ENCODE measurements at regions not wholly inside any gene's neighbourhood (a gene's known extent, or its start where the extent isn't known, plus 50 kb on each side); places are given as distances from the start of the nearest gene placed in this dataset.
"Not testable (repeated sequence)": the region's sequence is repeated elsewhere in the genome, so short reads cannot be mapped to it uniquely, and the experiment has no call there.

DNA sequence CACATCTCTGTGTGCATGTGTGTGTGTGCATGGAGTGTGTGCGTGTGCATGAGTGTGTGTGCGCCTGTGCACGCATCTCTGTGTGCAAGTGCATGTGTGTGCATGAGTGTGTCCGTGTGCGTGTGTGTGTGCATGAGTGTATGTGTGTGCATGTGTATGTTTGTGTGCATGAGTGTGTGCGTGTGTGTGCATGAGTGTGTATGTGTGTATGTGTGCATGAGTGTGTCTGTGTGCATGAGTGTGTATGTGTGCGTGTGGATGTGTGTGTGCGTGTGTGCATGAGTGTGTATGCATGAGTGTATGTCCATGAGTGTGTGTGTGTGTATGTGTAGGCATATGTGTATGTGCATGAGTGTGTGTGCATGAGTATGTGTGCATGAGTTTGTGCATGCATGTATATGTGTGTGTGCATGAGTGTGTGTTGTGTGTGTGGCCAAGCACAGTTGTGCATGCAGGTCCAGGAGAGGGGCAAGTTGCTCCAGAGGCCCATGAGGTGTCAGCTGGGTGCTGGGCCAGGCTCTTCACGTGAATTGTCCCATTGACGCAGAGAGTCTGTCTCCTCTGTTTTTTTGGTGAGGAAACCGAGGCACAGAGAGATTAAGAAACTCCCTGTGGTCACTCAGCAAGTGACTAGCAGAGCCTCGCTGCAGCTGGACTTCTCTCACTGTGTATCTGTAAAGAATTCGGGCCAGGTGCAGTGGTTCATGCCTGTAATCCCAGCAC lies 75.5 kb downstream of the ASB1 start:
- intact Hi-C loops (cut with micrococcal nuclease): no loop called here

DNA sequence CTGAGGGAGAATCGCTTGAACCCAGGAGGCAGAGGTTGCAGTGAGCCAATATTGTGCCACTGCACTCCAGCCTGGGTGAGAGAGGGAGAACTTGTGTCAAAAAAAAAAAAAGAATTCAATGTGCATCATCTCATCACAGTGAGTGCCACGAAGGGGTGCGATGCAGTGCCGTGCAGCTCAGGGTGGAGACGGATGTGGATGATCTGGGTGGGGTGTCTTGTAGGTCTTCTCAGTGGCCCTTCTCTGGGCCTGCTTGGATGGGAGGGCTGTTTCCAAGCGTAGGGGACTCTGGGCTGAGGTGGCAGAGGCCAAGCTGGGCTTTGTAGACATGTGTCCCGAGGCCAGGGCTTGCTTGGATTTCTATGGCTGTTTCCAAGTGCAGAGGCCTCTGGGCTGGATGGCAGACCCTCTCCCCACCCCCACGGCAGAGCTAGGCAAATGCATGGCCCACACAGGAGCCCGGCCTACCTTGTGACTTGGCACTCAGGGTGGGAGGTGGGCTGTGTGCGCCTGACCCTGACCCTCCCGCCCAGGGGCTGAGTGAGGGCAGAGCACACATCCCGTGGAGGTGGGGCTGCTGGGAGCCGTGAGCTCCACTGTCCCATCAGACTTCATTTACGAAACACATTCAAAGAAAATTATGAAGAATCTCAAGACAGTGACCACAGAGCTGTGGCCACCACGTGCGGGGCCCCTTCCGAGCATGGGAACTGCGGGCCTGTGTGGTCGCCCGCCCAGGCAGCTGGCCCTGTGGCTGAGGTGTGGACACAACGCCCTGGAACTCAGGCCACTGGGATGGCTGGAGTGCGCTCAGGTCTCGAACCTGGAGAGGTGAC lies 76.4 kb downstream of the ASB1 start:
- intact Hi-C loops (cut with micrococcal nuclease): no loop called here

DNA sequence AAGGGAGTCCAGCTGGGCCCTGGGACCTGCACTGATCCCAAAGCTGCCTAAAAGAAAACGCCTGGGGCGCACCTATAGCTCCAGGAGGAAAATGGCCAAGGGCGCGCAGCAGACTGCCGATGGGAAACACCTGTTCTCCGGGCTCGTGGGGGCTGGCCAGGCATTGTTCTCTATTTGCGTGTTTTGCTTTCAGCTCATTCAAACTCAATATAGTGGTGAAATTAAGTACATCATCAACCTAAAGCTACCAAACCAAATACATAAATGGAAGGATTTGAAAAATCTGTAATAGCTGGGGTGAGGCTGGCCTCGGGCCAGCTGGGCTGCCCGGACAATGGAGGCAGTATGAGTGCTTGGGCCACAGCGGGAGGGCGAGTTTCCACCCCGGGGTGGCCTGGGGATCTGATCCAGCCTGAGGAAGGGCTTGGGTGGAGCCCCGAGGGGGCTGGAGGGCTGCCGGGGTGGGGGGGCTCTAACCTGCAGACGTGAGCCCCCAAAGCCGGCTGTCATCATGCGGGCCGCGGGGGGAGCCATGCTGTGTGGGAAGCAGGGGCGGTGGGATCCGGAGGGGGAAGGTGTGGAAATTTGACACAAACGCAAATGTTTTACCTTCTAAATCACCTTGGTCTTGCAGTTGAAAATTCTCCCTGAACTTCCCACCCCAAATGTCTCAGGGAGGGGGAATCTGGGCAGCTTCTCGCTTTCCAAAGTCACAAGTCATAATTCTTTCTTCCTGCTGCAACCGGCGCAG lies 77.6 kb downstream of the ASB1 start:
- intact Hi-C loops (cut with micrococcal nuclease): no loop called here

DNA sequence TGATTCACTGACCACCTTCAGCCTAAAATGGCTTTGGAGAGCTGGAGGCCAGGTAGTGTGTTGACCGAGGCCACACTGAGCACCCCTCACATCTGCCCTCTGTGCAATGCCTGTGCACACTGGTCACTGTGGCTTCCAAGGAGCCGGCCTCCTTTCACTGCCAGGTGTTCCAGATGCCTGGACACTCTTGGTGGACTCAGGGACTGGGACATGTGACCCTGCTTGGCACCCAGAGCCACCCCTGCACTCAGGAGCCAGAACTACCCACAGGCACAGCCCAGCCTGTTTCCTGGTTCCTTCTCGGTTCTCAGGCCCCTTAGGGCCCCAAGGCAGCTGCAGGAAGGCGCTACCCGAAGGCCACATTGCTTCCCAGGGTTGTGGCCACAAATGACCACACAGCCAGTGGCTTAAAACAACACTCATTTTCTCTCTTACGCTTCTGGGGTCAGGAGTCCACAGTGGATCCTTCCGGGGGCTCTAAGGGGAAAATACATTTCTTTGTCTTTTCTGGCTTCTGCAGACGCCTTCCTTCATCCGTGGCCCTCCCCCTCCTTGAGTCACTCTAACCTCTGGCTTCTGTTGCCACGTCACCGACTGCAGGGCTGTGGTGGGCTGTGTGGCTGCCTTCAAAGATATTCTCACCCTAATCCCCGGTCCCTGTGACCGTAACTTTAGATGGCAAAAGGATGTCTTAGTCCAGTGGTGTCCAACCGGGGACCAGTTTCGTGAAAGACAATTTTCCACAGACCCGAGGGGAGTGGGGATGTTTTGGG lies 78.6 kb downstream of the ASB1 start:
- intact Hi-C loops (cut with micrococcal nuclease): no loop called here

DNA sequence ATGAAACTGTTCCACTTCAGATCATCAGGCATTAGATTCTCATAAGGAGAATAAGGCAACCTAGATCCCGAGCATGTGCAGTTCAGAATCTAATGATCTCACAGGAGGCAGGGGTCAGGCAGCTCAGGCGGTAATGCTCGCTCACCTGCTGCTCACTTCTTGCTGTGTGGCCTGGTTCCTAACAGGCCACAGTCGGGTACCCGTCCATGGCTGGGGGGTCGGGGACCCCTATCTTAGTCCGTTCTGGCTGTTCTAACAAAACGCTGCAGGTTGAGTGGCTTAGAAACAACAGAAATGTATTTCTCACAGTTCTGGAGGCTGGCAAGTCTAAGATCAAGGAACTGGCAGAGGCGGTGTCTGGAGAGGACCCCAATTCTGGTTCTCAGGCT lies 79.2 kb downstream of the ASB1 start:
- intact Hi-C loops (cut with micrococcal nuclease): no loop called here

DNA sequence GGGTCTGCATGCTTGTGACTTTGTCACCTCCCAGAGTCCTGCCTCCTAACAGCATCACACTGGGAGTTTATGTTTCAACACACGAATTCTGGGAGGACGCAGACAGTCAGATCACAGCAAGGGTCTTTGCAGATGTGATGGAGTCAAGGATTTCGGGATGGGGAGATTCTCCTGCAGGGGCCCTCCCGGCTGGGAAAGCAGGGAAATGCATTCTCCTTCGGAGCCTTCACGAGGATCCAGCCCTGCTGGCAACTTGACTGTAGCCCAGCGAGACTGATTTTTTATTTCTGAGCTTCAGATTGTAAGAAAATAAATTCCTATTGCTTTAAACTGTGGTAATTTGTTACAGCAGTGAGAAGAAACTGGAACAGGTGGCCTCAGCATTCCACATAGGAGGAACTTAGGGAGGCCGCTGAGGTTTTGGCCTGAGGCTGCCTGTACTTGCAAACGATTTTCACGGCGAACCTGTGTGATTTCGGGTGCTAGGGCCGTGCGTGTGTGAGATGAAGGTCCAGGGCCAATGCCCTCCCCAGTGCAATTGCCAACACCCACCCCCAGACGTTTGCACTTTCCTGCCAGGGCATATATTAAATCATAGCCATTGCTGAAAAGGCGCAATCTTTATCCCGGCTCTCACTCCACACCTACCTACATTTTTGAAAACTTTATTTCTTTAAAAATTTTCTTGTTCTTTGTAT lies 79.8 kb downstream of the ASB1 start:
- intact Hi-C loops (cut with micrococcal nuclease): no loop called here

DNA sequence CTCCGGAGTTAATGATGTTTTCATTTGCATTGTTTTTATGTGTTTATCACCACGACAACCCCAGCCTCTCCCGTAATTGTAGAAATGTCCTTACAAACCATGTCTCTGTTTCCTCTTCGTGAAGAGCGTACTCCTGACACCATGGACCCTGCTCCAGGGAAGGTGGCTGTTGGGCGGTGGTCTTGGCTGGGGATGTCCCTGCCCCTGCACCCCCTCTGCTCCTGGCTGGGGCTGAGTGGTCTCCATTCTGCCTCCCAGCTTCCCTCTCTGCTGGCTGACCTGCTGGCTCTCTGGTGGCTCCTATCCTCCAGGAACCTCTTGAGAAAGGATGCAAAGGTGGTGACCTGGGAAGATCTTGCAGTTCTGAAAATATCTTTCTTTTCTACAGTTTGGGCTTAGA lies 81.1 kb downstream of the ASB1 start:
- intact Hi-C loops (cut with micrococcal nuclease): no loop called here

DNA sequence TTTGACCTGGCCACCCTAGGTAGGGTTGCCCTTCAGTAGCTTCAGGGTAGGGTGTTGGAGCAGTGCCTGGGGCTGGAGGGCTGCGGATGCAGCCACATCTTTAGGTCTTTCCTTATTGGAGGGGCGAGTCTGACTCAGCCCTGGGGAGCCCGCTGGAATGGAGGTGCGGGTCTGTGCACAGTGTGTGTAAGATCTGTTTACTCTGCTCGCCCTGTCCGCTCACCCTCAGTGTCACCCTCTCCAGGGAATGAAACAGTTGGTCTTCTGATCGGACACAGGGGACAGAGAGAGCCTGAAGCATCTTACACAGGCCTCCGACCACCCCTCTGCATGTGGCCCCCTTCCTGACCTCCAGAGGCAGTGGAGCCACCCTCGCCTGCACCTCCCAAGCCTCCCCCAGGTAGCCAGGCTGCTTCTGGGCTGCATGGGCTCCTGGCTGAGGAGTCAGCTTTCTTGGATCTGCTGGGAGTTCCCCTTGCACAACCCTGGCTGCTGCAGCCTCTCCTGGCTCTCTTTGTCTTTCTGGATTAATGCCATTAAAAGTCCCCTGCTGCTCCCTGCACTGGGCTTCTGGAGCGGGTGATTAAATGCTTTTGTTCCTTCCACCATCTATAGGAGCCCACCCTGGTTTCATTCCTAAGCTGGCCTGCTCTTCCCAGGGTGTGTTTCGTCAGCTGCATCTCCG lies 82.6 kb downstream of the ASB1 start:
- intact Hi-C loops (cut with micrococcal nuclease): no loop called here

DNA sequence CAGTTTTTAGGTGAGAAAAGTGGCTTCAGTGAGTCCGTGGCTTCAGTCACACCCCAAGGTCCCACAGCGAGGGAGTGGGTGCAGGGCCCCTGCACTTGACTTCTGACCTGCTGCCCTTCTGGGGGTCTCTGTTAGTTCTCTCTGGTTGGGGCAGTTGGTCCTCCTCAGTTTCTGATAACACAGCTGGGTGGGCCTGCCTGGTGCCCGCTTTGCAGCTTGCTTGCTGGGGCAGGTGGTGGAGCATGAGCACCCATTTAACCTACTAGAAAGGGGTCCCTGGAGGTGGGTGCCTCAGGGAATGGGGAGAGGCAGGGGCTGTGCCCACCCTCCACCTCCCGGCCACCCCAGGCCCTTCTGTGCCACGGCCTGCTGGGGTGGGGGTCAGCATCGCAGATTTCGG lies 83.2 kb downstream of the ASB1 start:
- intact Hi-C loops (cut with micrococcal nuclease): no loop called here

DNA sequence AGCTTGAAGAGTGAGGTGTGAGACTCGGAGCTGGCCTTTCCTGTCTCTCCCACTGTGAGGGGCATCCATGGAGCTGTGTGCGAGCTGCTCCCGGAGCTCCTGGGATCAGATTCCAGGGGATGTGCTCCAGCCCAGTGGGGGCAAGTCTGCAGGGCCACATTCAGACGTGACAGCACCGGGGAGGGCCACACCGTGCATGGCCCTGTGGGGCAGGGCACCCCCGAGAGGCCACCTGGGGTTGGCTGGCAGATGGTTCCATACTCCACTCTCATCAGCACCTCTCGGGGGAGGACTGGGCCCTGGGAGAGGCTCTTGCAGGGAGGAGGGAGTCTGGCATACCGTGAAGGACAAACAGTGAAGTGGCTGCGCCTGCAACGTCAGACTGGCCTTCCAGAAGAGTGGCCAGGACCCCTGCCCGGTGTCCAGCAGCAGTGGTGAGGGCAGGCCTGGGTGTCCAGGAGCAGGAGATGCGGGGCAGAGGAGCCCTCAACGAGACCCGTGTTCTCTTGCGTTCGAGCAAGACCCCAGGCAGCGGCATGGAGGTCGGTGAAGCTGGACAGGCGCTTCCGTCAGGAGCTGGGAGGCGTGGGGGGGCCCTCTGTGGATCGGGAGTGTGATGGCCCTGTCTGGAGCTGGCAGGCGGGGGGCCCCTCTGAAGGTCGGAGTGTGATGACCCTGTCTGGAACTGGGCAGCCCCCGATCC lies 84.3 kb downstream of the ASB1 start:
- intact Hi-C loops (cut with micrococcal nuclease): no loop called here

DNA sequence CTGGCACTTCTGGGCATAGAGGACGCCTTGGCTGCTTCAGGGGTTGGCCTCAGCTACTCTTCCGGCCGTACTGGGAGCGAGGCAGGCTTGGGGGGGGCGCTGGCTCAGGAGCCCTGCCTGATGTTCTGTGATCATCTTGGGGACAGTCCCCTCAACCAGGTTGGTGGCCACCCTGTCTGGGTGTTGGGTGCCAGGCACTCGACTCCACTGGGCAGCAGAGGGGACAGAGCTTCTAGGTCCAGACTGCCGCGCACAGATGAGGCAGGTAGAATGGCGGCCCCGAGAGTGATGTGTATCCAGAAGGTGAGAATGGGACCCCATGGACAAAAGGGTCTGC lies 84.9 kb downstream of the ASB1 start:
- intact Hi-C loops (cut with micrococcal nuclease): no loop called here

DNA sequence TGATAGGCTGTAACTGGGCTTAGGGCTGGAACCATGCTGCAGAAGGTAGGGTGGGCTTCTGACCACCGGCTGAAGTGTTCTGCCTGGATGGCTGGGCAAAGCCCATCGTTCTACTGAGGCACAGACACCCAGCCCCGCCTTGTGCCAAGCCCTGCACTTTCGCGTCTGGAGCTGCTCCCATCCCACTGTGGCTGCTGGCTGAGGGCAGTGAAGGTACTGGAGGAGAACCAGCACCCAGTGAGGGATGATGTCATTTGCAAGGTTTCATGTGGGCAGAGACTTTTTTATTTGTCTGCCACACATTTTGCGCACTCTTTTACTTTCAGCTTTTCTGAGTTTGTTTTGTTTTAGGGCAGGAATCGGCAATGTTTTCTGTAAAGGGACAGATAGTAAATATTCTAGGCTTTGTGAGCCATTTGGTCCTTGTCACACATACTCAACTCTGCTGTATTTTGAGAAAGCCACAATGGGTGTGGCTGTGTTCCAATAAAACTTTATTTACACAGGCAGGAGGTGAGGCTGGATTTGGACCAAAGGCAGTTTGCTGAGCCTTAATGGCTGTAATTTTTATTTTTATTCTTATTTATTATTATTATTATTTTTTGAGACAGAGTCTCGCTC lies 85.6 kb downstream of the ASB1 start:
- intact Hi-C loops (cut with micrococcal nuclease): loop anchor here (2.0 kb wide), 1 partner anchor 272 kb away; no protein-coding TSS in a partner anchor

DNA sequence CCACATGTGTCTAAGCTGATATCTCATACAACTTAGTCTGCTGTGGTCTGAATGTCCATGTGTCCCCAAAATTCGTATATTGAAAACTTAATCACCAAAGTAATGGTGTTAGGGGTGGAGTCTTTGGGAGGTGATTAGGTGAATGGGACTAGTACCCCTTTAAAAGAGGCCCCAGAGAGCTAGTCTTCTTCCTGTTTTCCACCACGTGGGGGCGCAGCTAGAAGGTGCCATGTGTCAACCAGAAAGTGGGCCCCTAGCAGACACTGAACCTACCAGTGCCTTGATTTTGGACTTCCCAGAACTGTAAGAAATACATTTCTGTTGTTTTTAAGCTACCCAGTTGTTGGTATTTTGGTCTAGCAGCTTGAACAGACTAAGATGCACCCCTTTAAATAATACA lies 86.6 kb downstream of the ASB1 start:
- intact Hi-C loops (cut with micrococcal nuclease): loop anchor here (2.0 kb wide), 1 partner anchor 271 kb away; no protein-coding TSS in a partner anchor

DNA sequence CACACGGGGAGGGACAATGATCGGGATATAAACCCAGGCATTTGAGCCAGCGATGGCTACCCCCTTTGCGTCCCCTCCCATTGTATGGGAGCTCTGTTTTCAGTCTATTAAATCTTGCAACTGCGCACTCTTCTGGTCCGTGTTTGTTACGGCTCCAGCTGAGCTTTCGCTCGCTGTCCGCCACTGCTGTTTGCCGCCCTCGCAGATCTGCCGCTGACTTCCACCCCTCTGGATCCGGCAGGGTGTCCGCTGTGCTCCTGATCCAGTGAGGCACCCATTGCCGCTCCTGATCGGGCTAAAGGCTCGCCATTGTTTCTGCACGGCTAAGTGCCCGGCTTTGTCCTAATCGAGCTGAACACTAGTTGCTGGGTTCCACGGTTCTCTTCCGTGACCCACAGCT lies 87.3 kb downstream of the ASB1 start:
- intact Hi-C loops (cut with micrococcal nuclease): not testable (repeated sequence)

DNA sequence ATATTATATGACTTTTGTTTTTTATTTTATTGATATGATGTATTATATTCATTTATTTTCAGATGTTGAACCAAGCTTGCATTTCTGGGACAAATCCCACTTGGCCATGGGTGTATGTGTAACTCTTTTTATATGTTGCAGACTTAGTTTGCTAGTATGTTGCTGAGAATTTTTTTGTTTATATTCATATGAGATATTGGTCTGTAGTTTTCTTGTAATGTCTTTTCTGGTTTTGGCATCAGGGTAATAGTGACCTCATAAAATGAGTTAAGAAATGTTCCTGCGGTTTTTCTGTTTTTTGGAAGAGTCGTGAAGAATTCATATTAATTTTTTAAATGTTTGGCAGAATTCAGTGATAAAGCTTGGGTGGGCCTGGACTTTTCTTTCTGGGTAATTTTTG lies 88.7 kb downstream of the ASB1 start:
- intact Hi-C loops (cut with micrococcal nuclease): no loop called here

DNA sequence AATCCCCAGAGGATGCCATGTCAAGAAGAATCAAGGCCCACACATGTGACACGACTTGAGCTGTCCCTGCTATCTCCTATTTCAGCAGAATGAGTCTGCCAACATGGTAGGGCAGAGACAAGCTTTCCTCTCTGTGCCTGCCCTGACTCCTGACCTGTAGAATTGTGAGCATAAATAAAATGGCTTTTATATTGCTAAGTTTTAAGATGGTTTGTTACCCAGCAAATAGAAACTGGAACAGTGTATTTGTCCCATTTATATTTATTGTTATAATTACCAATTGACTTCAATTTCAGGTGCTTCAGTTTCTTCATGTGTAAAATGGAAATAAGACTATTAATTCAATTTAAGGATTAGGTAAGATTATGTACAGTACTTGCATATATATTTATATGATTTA lies 90.5 kb downstream of the ASB1 start:
- intact Hi-C loops (cut with micrococcal nuclease): no loop called here

DNA sequence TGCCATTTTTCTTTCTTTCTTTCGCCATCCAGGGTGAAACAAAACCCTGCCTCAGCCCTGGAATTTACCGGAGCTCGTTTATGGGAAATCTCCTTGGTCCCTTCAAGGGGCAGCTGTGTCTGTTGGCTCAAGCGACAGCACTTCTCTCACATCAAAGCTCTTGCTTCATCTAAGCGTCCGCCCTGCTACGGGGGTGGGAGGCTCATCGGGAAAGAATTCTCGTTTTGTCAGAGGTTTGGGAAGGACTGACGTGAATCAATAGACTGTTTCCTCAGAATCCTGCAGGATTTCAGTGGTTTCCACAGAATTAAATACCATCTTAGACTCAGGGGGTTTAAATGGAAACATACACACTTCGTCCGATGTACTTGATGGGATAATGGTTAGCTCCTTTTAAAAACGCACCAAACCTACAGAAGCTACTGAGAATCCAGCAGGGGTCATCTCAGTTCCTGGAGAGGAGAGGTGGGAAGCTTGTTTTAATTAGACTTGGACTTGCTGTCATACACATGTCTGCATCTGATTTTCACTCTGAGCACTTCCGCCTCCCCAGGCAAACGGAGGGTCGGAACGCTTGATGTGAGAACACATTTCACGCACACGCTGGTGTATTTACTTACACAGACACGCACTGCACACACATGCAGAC lies 91.6 kb downstream of the ASB1 start:
- intact Hi-C loops (cut with micrococcal nuclease): no loop called here

DNA sequence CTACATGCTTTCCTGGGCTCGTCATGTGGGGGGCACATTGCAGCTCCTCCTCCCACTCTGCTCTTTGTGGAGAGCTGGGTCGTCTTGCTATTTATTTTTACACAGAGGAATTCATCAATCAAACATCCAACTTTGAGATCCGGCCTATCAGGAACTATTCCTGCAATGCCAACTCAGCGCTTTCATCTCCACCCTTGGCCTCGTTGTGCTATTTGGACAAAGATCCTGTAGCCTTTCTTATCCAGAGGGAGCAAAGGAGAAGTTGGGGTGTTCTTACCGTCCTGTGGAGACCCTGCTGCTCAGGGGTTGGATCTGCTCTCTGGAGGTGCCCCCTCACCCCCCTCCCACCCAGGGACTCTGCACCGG lies 92.1 kb downstream of the ASB1 start:
- intact Hi-C loops (cut with micrococcal nuclease): no loop called here

All from T-helper 1 cell treated with Interleukin-12 subunit alpha and Interleukin-12 subunit beta and Interleukin-4 antibody, amounts not matched to agents 30 ng/mL and 1 ng/mL, for 36 hours (primary cell).